Right lobe of liver (tissue), 4 donors: ENCODE measurements at regions not wholly inside any gene's neighbourhood (a gene's known extent, or its start where the extent isn't known, plus 50 kb on each side); places are given as distances from the start of the nearest gene placed in this dataset.

Experiments used
- POLR2A ChIP-seq: fragments of 450-650 bp; IDR thresholded peaks from one replicate; pipeline ENCODE4 v1.6.1; 2017; ENCODE audit warnings: antibody characterized with exemption, mild to moderate bottlenecking
- TF ChIP-seq, protein P1 (sequence below), 4 donors: fragments of 200-600 bp in 3 of 4; fragments of 450-650 bp in 1 of 4; IDR thresholded peaks; one replicate each; pipeline versions ENCODE4 v1.5.1 to v1.8.0; 2016 to 2022; ENCODE audit warnings: antibody characterized with exemption in 4 of 4, mild to moderate bottlenecking in 2 of 4
- donor health status: DM: no; HTN: no; CAD: no.
- donor health status: DM: no; HTN: no; CAD: no.
- donor health status: DM: no; HTN: yes; CAD: no.

DNA sequence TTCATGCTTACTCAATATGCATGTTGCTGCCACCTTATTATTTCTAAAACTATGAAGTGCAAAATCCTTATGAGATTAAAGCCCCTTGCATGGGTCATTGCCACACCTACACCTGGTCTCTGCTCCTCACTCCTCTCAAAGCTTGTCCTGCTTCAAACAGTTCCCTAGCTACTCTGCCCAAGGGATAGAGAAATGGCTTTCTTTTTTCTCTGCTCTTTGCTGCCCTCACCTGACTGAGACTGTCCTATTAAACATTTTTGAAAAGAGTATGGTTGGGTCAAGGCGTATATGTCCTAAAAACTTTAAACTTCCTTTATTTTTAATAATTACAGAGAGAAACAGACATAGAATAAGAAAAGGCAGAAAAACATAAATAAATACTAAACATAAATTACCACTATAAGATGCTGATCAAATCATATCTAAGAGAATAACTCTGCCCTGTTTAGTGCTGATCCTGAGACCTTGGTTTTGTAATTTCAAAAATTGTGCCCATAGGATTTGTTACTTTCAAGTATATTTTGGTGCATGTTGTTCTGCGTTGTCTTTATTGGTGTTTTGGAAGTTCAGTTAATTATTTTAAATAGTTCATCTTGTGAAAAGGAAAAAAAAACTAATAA is 704.9 kb upstream of the PABPC4L start:
- TF ChIP-seq, protein P1, sequence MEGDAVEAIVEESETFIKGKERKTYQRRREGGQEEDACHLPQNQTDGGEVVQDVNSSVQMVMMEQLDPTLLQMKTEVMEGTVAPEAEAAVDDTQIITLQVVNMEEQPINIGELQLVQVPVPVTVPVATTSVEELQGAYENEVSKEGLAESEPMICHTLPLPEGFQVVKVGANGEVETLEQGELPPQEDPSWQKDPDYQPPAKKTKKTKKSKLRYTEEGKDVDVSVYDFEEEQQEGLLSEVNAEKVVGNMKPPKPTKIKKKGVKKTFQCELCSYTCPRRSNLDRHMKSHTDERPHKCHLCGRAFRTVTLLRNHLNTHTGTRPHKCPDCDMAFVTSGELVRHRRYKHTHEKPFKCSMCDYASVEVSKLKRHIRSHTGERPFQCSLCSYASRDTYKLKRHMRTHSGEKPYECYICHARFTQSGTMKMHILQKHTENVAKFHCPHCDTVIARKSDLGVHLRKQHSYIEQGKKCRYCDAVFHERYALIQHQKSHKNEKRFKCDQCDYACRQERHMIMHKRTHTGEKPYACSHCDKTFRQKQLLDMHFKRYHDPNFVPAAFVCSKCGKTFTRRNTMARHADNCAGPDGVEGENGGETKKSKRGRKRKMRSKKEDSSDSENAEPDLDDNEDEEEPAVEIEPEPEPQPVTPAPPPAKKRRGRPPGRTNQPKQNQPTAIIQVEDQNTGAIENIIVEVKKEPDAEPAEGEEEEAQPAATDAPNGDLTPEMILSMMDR (IDR thresholded peaks at IDR 0.05): peak in 3 of 4 donors; percentile 14 to 35 (median 30)
- no peak for TF ChIP-seq POLR2A
